BLaER1 (cell line): ENCODE measurements at regions not wholly inside any gene's neighbourhood (a gene's known extent, or its start where the extent isn't known, plus 50 kb on each side); places are given as distances from the start of the nearest gene placed in this dataset.

Source experiments
- H3K27ac ChIP-seq: shearing (Covaris generic); formaldehyde crosslinking; 2 replicates; pipeline ENCODE4 v1.8.1; 2022
- H3K27me3 ChIP-seq: shearing (Covaris generic); formaldehyde crosslinking; 2 replicates; pipeline ENCODE4 v1.8.1; 2022
- H3K36me3 ChIP-seq: shearing (Covaris generic); formaldehyde crosslinking; 2 replicates; pipeline ENCODE4 v1.8.1; 2022
- H3K4me1 ChIP-seq: shearing (Covaris generic); formaldehyde crosslinking; 2 replicates; pipeline ENCODE4 v1.8.1; 2022
- H3K4me2 ChIP-seq: shearing (Covaris generic); formaldehyde crosslinking; 2 replicates; pipeline ENCODE4 v1.8.1; 2022
- H3K4me3 ChIP-seq: shearing (Covaris generic); formaldehyde crosslinking; 2 replicates; pipeline ENCODE4 v1.8.1; 2022
- H3K9ac ChIP-seq: shearing (Covaris generic); formaldehyde crosslinking; 2 replicates; pipeline ENCODE4 v1.8.1; 2022
- H3K9me3 ChIP-seq: shearing (Covaris generic); formaldehyde crosslinking; 2 replicates; pipeline ENCODE4 v1.8.1; 2022
- H4K20me1 ChIP-seq: shearing (Covaris generic); formaldehyde crosslinking; 2 replicates; pipeline ENCODE4 v1.8.1; 2022
- Cebpa-rat ChIP-seq: shearing (Covaris generic); IDR thresholded peaks from 2 replicates; pipeline ENCODE4 v1.8.1; 2022

GRCh38 chr1:244186372-244186771 lies 135.3 kb downstream of the ZBTB18 start:
- no peaks in the 10 kb centered on the region for H3K27me3 ChIP-seq
- H3K27ac ChIP-seq = no peak overlapping the region
- no peak overlapping the region for H3K9ac ChIP-seq

GRCh38 chr1:244187310-244187709 lies 136.2 kb downstream of the ZBTB18 start:
- Histone ChIP-seq H3K27me3 (no peaks in the 10 kb centered on the region), H3K27ac (no peak overlapping the region), H3K4me1 (no peaks in the 10 kb centered on the region), H3K9me3 (no peaks in the 10 kb centered on the region), H3K36me3 (no peaks in the 10 kb centered on the region), H3K4me2 (no peak overlapping the region), H3K9ac (no peak overlapping the region), H3K4me3 (no peak overlapping the region), H4K20me1 (no peaks in the 10 kb centered on the region)
- no peak for TF ChIP-seq Cebpa-rat

More at GRCh38 chr1:244186372-244186771, 135.3 kb downstream of the ZBTB18 start:
- H3K36me3 ChIP-seq = no peaks in the 10 kb centered on the region
- no peaks in the 10 kb centered on the region for H3K9me3 ChIP-seq
- H3K4me3 ChIP-seq = no peak overlapping the region
- H3K4me2 ChIP-seq = no peak overlapping the region
- H4K20me1 ChIP-seq = no peaks in the 10 kb centered on the region
- no peaks in the 10 kb centered on the region for H3K4me1 ChIP-seq
- TF ChIP-seq Cebpa-rat = no peak

- no peaks in the 10 kb centered on the region for H3K36me3 ChIP-seq
- no peaks in the 10 kb centered on the region for H3K9me3 ChIP-seq
- H3K27ac ChIP-seq = no peak overlapping the region
- no peak for TF ChIP-seq Cebpa-rat
- no peak overlapping the region for H3K4me2 ChIP-seq
- H3K9ac ChIP-seq = no peak overlapping the region
- no peaks in the 10 kb centered on the region for H3K4me1 ChIP-seq
- H4K20me1 ChIP-seq = no peaks in the 10 kb centered on the region
- H3K27me3 ChIP-seq = no peaks in the 10 kb centered on the region
- no peak overlapping the region for H3K4me3 ChIP-seq
These were observed 140.5 kb downstream of the ZBTB18 start for GRCh38 chr1:244191581-244191980.

- no peaks in the 10 kb centered on the region for H3K27me3 ChIP-seq
- H4K20me1 ChIP-seq = no peaks in the 10 kb centered on the region
- H3K4me2 ChIP-seq = no peak overlapping the region
These were observed 141.2 kb downstream of the ZBTB18 start for GRCh38 chr1:244192325-244192724.

GRCh38 chr1:244196571-244197285 lies 145.6 kb downstream of the ZBTB18 start:
- no peaks in the 10 kb centered on the region for H3K36me3 ChIP-seq
- no peak overlapping the region for H3K27ac ChIP-seq
- H3K4me1 ChIP-seq = no peaks in the 10 kb centered on the region
- H4K20me1 ChIP-seq = no peaks in the 10 kb centered on the region
- no peaks in the 10 kb centered on the region for H3K27me3 ChIP-seq
- no peaks in the 10 kb centered on the region for H3K9me3 ChIP-seq
- no peak overlapping the region for H3K4me2 ChIP-seq
- no peak overlapping the region for H3K9ac ChIP-seq
- no peak overlapping the region for H3K4me3 ChIP-seq
- no peak for TF ChIP-seq Cebpa-rat

More at GRCh38 chr1:244192325-244192724, 141.2 kb downstream of the ZBTB18 start:
- no peak for TF ChIP-seq Cebpa-rat
- H3K27ac ChIP-seq = no peak overlapping the region
- no peak overlapping the region for H3K9ac ChIP-seq
- H3K9me3 ChIP-seq = no peaks in the 10 kb centered on the region
- H3K36me3 ChIP-seq = no peaks in the 10 kb centered on the region
- no peaks in the 10 kb centered on the region for H3K4me1 ChIP-seq
- no peak overlapping the region for H3K4me3 ChIP-seq

- H3K27me3 ChIP-seq = no peaks in the 10 kb centered on the region
- H3K36me3 ChIP-seq = no peaks in the 10 kb centered on the region
- H3K4me1 ChIP-seq = no peaks in the 10 kb centered on the region
- H3K9ac ChIP-seq = no peak overlapping the region
- no peaks in the 10 kb centered on the region for H3K9me3 ChIP-seq
- H3K4me2 ChIP-seq = no peak overlapping the region
- no peak for TF ChIP-seq Cebpa-rat
- H4K20me1 ChIP-seq = no peaks in the 10 kb centered on the region
- no peak overlapping the region for H3K27ac ChIP-seq
- no peak overlapping the region for H3K4me3 ChIP-seq
These were observed 146.8 kb downstream of the ZBTB18 start for GRCh38 chr1:244197851-244198375.

GRCh38 chr1:244199902-244200301 lies 148.8 kb downstream of the ZBTB18 start:
- Histone ChIP-seq H3K27ac (no peak overlapping the region), H3K27me3 (no peaks in the 10 kb centered on the region), H3K4me1 (no peaks in the 10 kb centered on the region), H3K9ac (no peak overlapping the region), H3K4me2 (no peak overlapping the region), H3K36me3 (no peaks in the 10 kb centered on the region), H3K9me3 (no peaks in the 10 kb centered on the region), H3K4me3 (no peak overlapping the region), H4K20me1 (no peaks in the 10 kb centered on the region)
- no peak for TF ChIP-seq Cebpa-rat

GRCh38 chr1:244200596-244200995 lies 149.5 kb downstream of the ZBTB18 start:
- no peak overlapping the region for H3K27ac ChIP-seq
- no peak overlapping the region for H3K4me2 ChIP-seq
- no peak overlapping the region for H3K4me3 ChIP-seq
- no peaks in the 10 kb centered on the region for H4K20me1 ChIP-seq
- H3K4me1 ChIP-seq = no peaks in the 10 kb centered on the region
- TF ChIP-seq Cebpa-rat = no peak
- no peak overlapping the region for H3K9ac ChIP-seq
- H3K27me3 ChIP-seq = no peaks in the 10 kb centered on the region
- no peaks in the 10 kb centered on the region for H3K36me3 ChIP-seq
- H3K9me3 ChIP-seq = no peaks in the 10 kb centered on the region

GRCh38 chr1:244201750-244202149 lies 150.7 kb downstream of the ZBTB18 start:
- no peaks in the 10 kb centered on the region for H3K4me1 ChIP-seq
- H3K27ac ChIP-seq = no peak overlapping the region
- H4K20me1 ChIP-seq = no peaks in the 10 kb centered on the region
- no peak overlapping the region for H3K4me2 ChIP-seq
- no peak overlapping the region for H3K9ac ChIP-seq
- no peaks in the 10 kb centered on the region for H3K9me3 ChIP-seq
- no peak overlapping the region for H3K4me3 ChIP-seq
- no peaks in the 10 kb centered on the region for H3K36me3 ChIP-seq
- H3K27me3 ChIP-seq = no peaks in the 10 kb centered on the region
- no peak for TF ChIP-seq Cebpa-rat

GRCh38 chr1:244204004-244204403 lies 152.9 kb downstream of the ZBTB18 start:
- no peak overlapping the region for H3K4me3 ChIP-seq
- H3K9me3 ChIP-seq = no peaks in the 10 kb centered on the region
- no peaks in the 10 kb centered on the region for H3K27me3 ChIP-seq
- H3K9ac ChIP-seq = no peak overlapping the region
- H3K4me2 ChIP-seq = no peak overlapping the region
- H3K4me1 ChIP-seq = no peaks in the 10 kb centered on the region
- no peak overlapping the region for H3K27ac ChIP-seq
- no peak for TF ChIP-seq Cebpa-rat
- no peaks in the 10 kb centered on the region for H4K20me1 ChIP-seq
- H3K36me3 ChIP-seq = no peaks in the 10 kb centered on the region

- Histone ChIP-seq H3K27me3 (no peaks in the 10 kb centered on the region), H3K27ac (no peak overlapping the region), H3K9ac (no peak overlapping the region), H3K4me3 (no peak overlapping the region), H4K20me1 (no peaks in the 10 kb centered on the region), H3K4me1 (no peaks in the 10 kb centered on the region), H3K4me2 (no peak overlapping the region), H3K36me3 (no peaks in the 10 kb centered on the region), H3K9me3 (no peaks in the 10 kb centered on the region)
- no peak for TF ChIP-seq Cebpa-rat
These were observed 154.1 kb downstream of the ZBTB18 start for GRCh38 chr1:244205171-244205570.
